ENCODE measurements at regions not wholly inside any gene's neighbourhood (a gene's known extent, or its start where the extent isn't known, plus 50 kb on each side); places are given as distances from the start of the nearest gene placed in this dataset.
"Not testable (repeated sequence)": the region's sequence is repeated elsewhere in the genome, so short reads cannot be mapped to it uniquely, and the experiment has no call there.

- no peak overlapping the region for H3K27ac ChIP-seq (ENCODE audit: low read depth, low read length)
- no peak for DNase-seq
- H3K4me1 ChIP-seq (ENCODE audit: insufficient read depth, low read length): no peaks in the 10 kb centered on the region
- POLR2A ChIA-PET (ENCODE audit: partially characterized antibody): no interaction called here
- no peak overlapping the region for H3K4me3 Mint-ChIP-seq
- no peak overlapping the region for H3K4me3 ChIP-seq (ENCODE audit: low read length in 2 of 2)
- CTCF ChIA-PET (ENCODE audit: partially characterized antibody): no interaction called here
- H3K27me3 ChIP-seq (ENCODE audit: insufficient read depth, low read length): no peaks in the 10 kb centered on the region
- no peaks in the 10 kb centered on the region for H3K4me1 Mint-ChIP-seq
- no peak overlapping the region for H3K27ac Mint-ChIP-seq
- H3K9me3 Mint-ChIP-seq: no peaks in the 10 kb centered on the region
- no peaks in the 10 kb centered on the region for H3K9me3 ChIP-seq (ENCODE audit: control insufficient read depth in 1 of 2, low read length in 2 of 2)
- no peaks in the 10 kb centered on the region for H3K27me3 Mint-ChIP-seq
- H3K36me3 Mint-ChIP-seq: no peaks in the 10 kb centered on the region
- no peaks in the 10 kb centered on the region for H3K36me3 ChIP-seq (ENCODE audit: insufficient read depth, low read length)
- intact Hi-C loops (cut with micrococcal nuclease): no loop called here
Measured at GRCh38 chr13:37288057-37288720, 182.7 kb upstream of the CSNK1A1L start.

- H3K4me1 ChIP-seq (ENCODE audit: insufficient read depth, low read length); H3K4me1 Mint-ChIP-seq; H3K27ac Mint-ChIP-seq; H3K36me3 Mint-ChIP-seq; H3K9me3 ChIP-seq (ENCODE audit: control insufficient read depth in 1 of 2, low read length in 2 of 2); H3K4me3 Mint-ChIP-seq; H3K4me3 ChIP-seq (ENCODE audit: low read length in 2 of 2); H3K27ac ChIP-seq (ENCODE audit: low read depth, low read length); CTCF ChIA-PET (ENCODE audit: partially characterized antibody); POLR2A ChIA-PET (ENCODE audit: partially characterized antibody); H3K27me3 ChIP-seq (ENCODE audit: insufficient read depth, low read length); intact Hi-C loops (cut with micrococcal nuclease); H3K27me3 Mint-ChIP-seq; DNase-seq; H3K36me3 ChIP-seq (ENCODE audit: insufficient read depth, low read length): not testable (repeated sequence)
- H3K9me3 Mint-ChIP-seq: peaks cover 0 to 10% (median 6%) of the 10 kb centered on the region in 8 donors
Measured at GRCh38 chr13:37280231-37280630, 174.8 kb upstream of the CSNK1A1L start.

- Mint-ChIP-seq H3K27me3 (no peaks in the 10 kb centered on the region), H3K4me1 (no peaks in the 10 kb centered on the region), H3K36me3 (no peaks in the 10 kb centered on the region), H3K9me3 (peaks cover 0 to 12% (median 7%) of the 10 kb centered on the region in 8 donors), H3K27ac (no peak overlapping the region), H3K4me3 (no peak overlapping the region)
- Histone ChIP-seq H3K27me3 (ENCODE audit: insufficient read depth, low read length) (no peaks in the 10 kb centered on the region), H3K4me3 (ENCODE audit: low read length in 2 of 2) (no peak overlapping the region), H3K27ac (ENCODE audit: low read depth, low read length) (no peak overlapping the region), H3K9me3 (ENCODE audit: control insufficient read depth in 1 of 2, low read length in 2 of 2) (no peaks in the 10 kb centered on the region), H3K36me3 (ENCODE audit: insufficient read depth, low read length) (no peaks in the 10 kb centered on the region), H3K4me1 (ENCODE audit: insufficient read depth, low read length) (no peaks in the 10 kb centered on the region)
- intact Hi-C loops (cut with micrococcal nuclease): no loop called here
- CTCF ChIA-PET (ENCODE audit: partially characterized antibody): no interaction called here
- POLR2A ChIA-PET (ENCODE audit: partially characterized antibody): no interaction called here
- no peak for DNase-seq
Measured at GRCh38 chr13:37277435-37278144, 172.1 kb upstream of the CSNK1A1L start.

- H3K27ac ChIP-seq (ENCODE audit: low read depth, low read length): no peak overlapping the region
- Mint-ChIP-seq H3K9me3 (peaks cover 0 to 12% (median 7%) of the 10 kb centered on the region in 8 donors), H3K27ac (no peak overlapping the region), H3K4me1 (no peaks in the 10 kb centered on the region), H3K4me3 (no peak overlapping the region), H3K36me3 (no peaks in the 10 kb centered on the region), H3K27me3 (no peaks in the 10 kb centered on the region)
- no peaks in the 10 kb centered on the region for H3K27me3 ChIP-seq (ENCODE audit: insufficient read depth, low read length)
- no peak overlapping the region for H3K4me3 ChIP-seq (ENCODE audit: low read length in 2 of 2)
- no peak for DNase-seq
- no peaks in the 10 kb centered on the region for H3K4me1 ChIP-seq (ENCODE audit: insufficient read depth, low read length)
- H3K9me3 ChIP-seq (ENCODE audit: control insufficient read depth in 1 of 2, low read length in 2 of 2): no peaks in the 10 kb centered on the region
- intact Hi-C loops (cut with micrococcal nuclease): no loop called here
- H3K36me3 ChIP-seq (ENCODE audit: insufficient read depth, low read length): no peaks in the 10 kb centered on the region
- ChIA-PET CTCF (ENCODE audit: partially characterized antibody) (no interaction called here), POLR2A (ENCODE audit: partially characterized antibody) (no interaction called here)
Measured at GRCh38 chr13:37277007-37277406, 171.5 kb upstream of the CSNK1A1L start.

GRCh38 chr13:37274569-37275497 is 169.4 kb upstream of the CSNK1A1L start:
- ChIA-PET POLR2A (ENCODE audit: partially characterized antibody) (no interaction called here), CTCF (ENCODE audit: partially characterized antibody) (no interaction called here)
- intact Hi-C loops (cut with micrococcal nuclease): no loop called here
- H3K36me3 Mint-ChIP-seq: no peaks in the 10 kb centered on the region
- Histone ChIP-seq H3K36me3 (ENCODE audit: insufficient read depth, low read length) (no peaks in the 10 kb centered on the region), H3K9me3 (ENCODE audit: control insufficient read depth in 1 of 2, low read length in 2 of 2) (no peaks in the 10 kb centered on the region), H3K4me3 (ENCODE audit: low read length in 2 of 2) (no peak overlapping the region), H3K27ac (ENCODE audit: low read depth, low read length) (no peak overlapping the region), H3K4me1 (ENCODE audit: insufficient read depth, low read length) (no peaks in the 10 kb centered on the region), H3K27me3 (ENCODE audit: insufficient read depth, low read length) (no peaks in the 10 kb centered on the region)
- no peaks in the 10 kb centered on the region for H3K27me3 Mint-ChIP-seq
- no peak overlapping the region for H3K27ac Mint-ChIP-seq
- H3K9me3 Mint-ChIP-seq: peaks cover 0 to 12% (median 7%) of the 10 kb centered on the region in 8 donors
- no peak overlapping the region for H3K4me3 Mint-ChIP-seq
- no peaks in the 10 kb centered on the region for H3K4me1 Mint-ChIP-seq
- DNase-seq: no peak

GRCh38 chr13:37273836-37274235 is 168.4 kb upstream of the CSNK1A1L start:
- Histone ChIP-seq H3K4me1 (ENCODE audit: insufficient read depth, low read length) (no peaks in the 10 kb centered on the region), H3K36me3 (ENCODE audit: insufficient read depth, low read length) (no peaks in the 10 kb centered on the region), H3K27ac (ENCODE audit: low read depth, low read length) (no peak overlapping the region), H3K27me3 (ENCODE audit: insufficient read depth, low read length) (no peaks in the 10 kb centered on the region), H3K4me3 (ENCODE audit: low read length in 2 of 2) (no peak overlapping the region), H3K9me3 (ENCODE audit: control insufficient read depth in 1 of 2, low read length in 2 of 2) (no peaks in the 10 kb centered on the region)
- Mint-ChIP-seq H3K27ac (no peak overlapping the region), H3K4me3 (no peak overlapping the region), H3K4me1 (no peaks in the 10 kb centered on the region), H3K27me3 (no peaks in the 10 kb centered on the region), H3K9me3 (peaks cover 0 to 8% (median 4%) of the 10 kb centered on the region in 8 donors), H3K36me3 (no peaks in the 10 kb centered on the region)
- intact Hi-C loops (cut with micrococcal nuclease): no loop called here
- ChIA-PET POLR2A (ENCODE audit: partially characterized antibody) (no interaction called here), CTCF (ENCODE audit: partially characterized antibody) (no interaction called here)
- DNase-seq: no peak

GRCh38 chr13:37270226-37271001 is 164.9 kb upstream of the CSNK1A1L start:
- H3K27ac ChIP-seq (ENCODE audit: low read depth, low read length): no peak overlapping the region
- no peaks in the 10 kb centered on the region for H3K36me3 Mint-ChIP-seq
- no peak overlapping the region for H3K27ac Mint-ChIP-seq
- intact Hi-C loops (cut with micrococcal nuclease): no loop called here
- H3K4me1 Mint-ChIP-seq: no peaks in the 10 kb centered on the region
- H3K4me3 ChIP-seq (ENCODE audit: low read length in 2 of 2): no peak overlapping the region
- no peaks in the 10 kb centered on the region for H3K4me1 ChIP-seq (ENCODE audit: insufficient read depth, low read length)
- no peak overlapping the region for H3K4me3 Mint-ChIP-seq
- H3K9me3 ChIP-seq (ENCODE audit: control insufficient read depth in 1 of 2, low read length in 2 of 2): no peaks in the 10 kb centered on the region
- no peaks in the 10 kb centered on the region for H3K27me3 ChIP-seq (ENCODE audit: insufficient read depth, low read length)
- ChIA-PET CTCF (ENCODE audit: partially characterized antibody) (no interaction called here), POLR2A (ENCODE audit: partially characterized antibody) (no interaction called here)
- H3K36me3 ChIP-seq (ENCODE audit: insufficient read depth, low read length): no peaks in the 10 kb centered on the region
- no peak for DNase-seq
- no peaks in the 10 kb centered on the region for H3K27me3 Mint-ChIP-seq
- peaks cover 0 to 7% (median 3%) of the 10 kb centered on the region in 8 donors for H3K9me3 Mint-ChIP-seq

Data from CD4-positive, alpha-beta memory T cell (primary cell).